DND-41 (cell line): ENCODE measurements at regions not wholly inside any gene's neighbourhood (a gene's known extent, or its start where the extent isn't known, plus 50 kb on each side); places are given as distances from the start of the nearest gene placed in this dataset.
"Not testable (repeated sequence)": the region's sequence is repeated elsewhere in the genome, so short reads cannot be mapped to it uniquely, and the experiment has no call there.

Experiments
- CTCF ChIP-seq: IDR thresholded peaks from 2 replicates; pipeline ENCODE4 v1.5.1; 2012; ENCODE audit warnings: borderline replicate concordance, low read length, moderate library complexity, mild to moderate bottlenecking; ENCODE audit not compliant: poor library complexity, severe bottlenecking; ENCODE audit errors: extremely low read depth
- EZH2 ChIP-seq: IDR thresholded peaks from 3 replicates; pipeline ENCODE4 v1.6.1; 2012; ENCODE audit warnings: borderline replicate concordance, low read depth, mild to moderate bottlenecking, moderate library complexity, low read length, inconsistent platforms; ENCODE audit not compliant: severe bottlenecking

DNA sequence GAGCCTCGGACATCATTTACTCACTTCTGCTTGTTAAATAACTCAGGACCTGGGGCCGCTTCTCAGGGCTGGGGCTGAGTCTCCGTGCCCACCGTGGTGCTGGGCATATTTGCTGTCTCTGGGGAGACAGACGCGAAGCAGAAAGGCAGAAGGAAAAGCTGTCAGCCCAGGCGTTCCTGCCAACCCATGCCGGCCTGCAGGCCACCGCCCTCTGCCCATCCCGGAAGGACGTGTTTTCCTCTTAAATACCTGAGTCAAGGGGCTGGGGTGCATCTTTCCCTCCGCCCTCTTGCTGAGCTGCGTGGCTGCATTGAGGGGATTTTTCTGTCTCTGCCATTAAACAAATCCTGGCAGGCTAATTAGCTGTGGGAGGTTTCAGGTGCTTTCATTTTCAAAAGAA is 65.3 kb upstream of the SFSWAP start:
- TF ChIP-seq CTCF, EZH2: not testable (repeated sequence)
